Endothelial cell of umbilical vein (primary cell): ENCODE measurements at regions not wholly inside any gene's neighbourhood (a gene's known extent, or its start where the extent isn't known, plus 50 kb on each side); places are given as distances from the start of the nearest gene placed in this dataset.

Experiments used
- BruUV-seq: library from RNA; stranded (reverse); fragments of 400-500 nt; replicated peaks from 2 replicates; lab custom pipeline; 2021; lab: Mats Ljungman, UMichigan
- CTCF ChIA-PET: fragments of 300-600, 350-600 bp; sonication (Branson Sonifier 250); formaldehyde crosslinking; loops from one replicate; lab custom pipeline; 2021; ENCODE audit warnings: antibody characterized with exemption, inconsistent platforms; lab: Charles Lee
- POLR2A ChIA-PET: fragments of 300-600, 350-600 bp; sonication (Branson Sonifier 250); formaldehyde crosslinking; loops from one replicate; lab custom pipeline; 2021; ENCODE audit warnings: antibody characterized with exemption, inconsistent platforms; lab: Charles Lee
- DNase-seq: peaks from one replicate; pipeline ENCODE4 v3.0.0-alpha.2; 2011; ENCODE audit warnings: low read depth, low spot score
- FAIRE-seq: peaks from 2 replicates; lab custom pipeline; 2011; peaks lifted over from hg19 to GRCh38; lab: Jason Lieb, UNC
- H2AFZ ChIP-seq: 2 replicates; pipeline ENCODE4 v1.6.0; 2012; ENCODE audit warnings: low read depth, low read length, control low read depth, inconsistent platforms
- H3K27ac ChIP-seq: 2 replicates; pipeline ENCODE4 v1.5.1; 2011; ENCODE audit warnings: low read depth, mild to moderate bottlenecking, control low read depth, low read length, moderate library complexity; ENCODE audit not compliant: insufficient read depth
- H3K27me3 ChIP-seq, 2 experiments: 2 replicates each; pipeline versions ENCODE4 v1.6.0 to v1.6.1; 2011; ENCODE audit warnings: low read length in 2 of 2, mixed read lengths in 1 of 2; ENCODE audit not compliant: control insufficient read depth in 2 of 2, insufficient read depth in 2 of 2
- H3K36me3 ChIP-seq, 2 experiments: 2 replicates in 1 of 2; 3 replicates in 1 of 2; pipeline ENCODE4 v1.5.1; 2011; ENCODE audit warnings: low read length in 2 of 2, mild to moderate bottlenecking in 1 of 2, moderate library complexity in 1 of 2; ENCODE audit not compliant: control insufficient read depth in 2 of 2, insufficient read depth in 2 of 2; ENCODE audit errors: extremely low read depth in 1 of 2
- H3K4me1 ChIP-seq: 3 replicates; pipeline ENCODE4 v1.5.1; 2011; ENCODE audit warnings: mild to moderate bottlenecking, low read length; ENCODE audit not compliant: control insufficient read depth, insufficient read depth; ENCODE audit errors: extremely low read depth
- H3K4me2 ChIP-seq: 2 replicates; pipeline ENCODE4 v1.6.1; 2011; ENCODE audit warnings: low read length, control low read depth, mixed read lengths; ENCODE audit not compliant: insufficient read depth
- H3K4me3 ChIP-seq, 3 experiments: fragments of 200-600 bp in 1 of 3; sonication (generic), shearing (Covaris generic) in 1 of 3; replicated peaks in 1 of 3; 2 replicates each; pipeline ENCODE4 v1.5.1; 2011 to 2016; ENCODE audit warnings: control low read depth in 3 of 3, low read length in 3 of 3, mild to moderate bottlenecking in 2 of 3, inconsistent platforms in 1 of 3, low read depth in 1 of 3, moderate library complexity in 1 of 3; ENCODE audit not compliant: insufficient read depth in 1 of 3
- H3K79me2 ChIP-seq: 2 replicates; pipeline ENCODE4 v1.6.0; 2012; ENCODE audit warnings: low read length, inconsistent platforms; ENCODE audit not compliant: control insufficient read depth, insufficient read depth
- H3K9ac ChIP-seq: replicated peaks from 2 replicates; pipeline ENCODE3; 2011; ENCODE audit warnings: low read length, control low read depth; ENCODE audit not compliant: insufficient read depth; ENCODE audit errors: extremely low read depth
- H3K9me1 ChIP-seq: replicated peaks from 3 replicates; pipeline ENCODE4 v1.6.0; 2011; ENCODE audit warnings: mild to moderate bottlenecking, low read length; ENCODE audit not compliant: control insufficient read depth, insufficient read depth; ENCODE audit errors: extremely low read depth
- H3K9me3 ChIP-seq: replicated peaks from 2 replicates; pipeline ENCODE4 v1.5.1; 2012; ENCODE audit warnings: low read length, inconsistent platforms; ENCODE audit not compliant: control insufficient read depth, insufficient read depth
- H4K20me1 ChIP-seq: replicated peaks from 2 replicates; pipeline ENCODE3; 2011; ENCODE audit warnings: mild to moderate bottlenecking, low read length; ENCODE audit not compliant: control insufficient read depth, insufficient read depth; ENCODE audit errors: extremely low read depth
- CTCF ChIP-seq, 2 donors: IDR thresholded peaks; 1 replicate in 1 of 2; 2 replicates in 1 of 2; pipeline ENCODE4 v1.5.1; 2011; ENCODE audit warnings: low read length in 2 of 2, mild to moderate bottlenecking in 2 of 2, moderate library complexity in 2 of 2, control low read depth in 1 of 2, inconsistent platforms in 1 of 2, low read depth in 1 of 2; ENCODE audit not compliant: insufficient read depth in 1 of 2; ENCODE audit errors: extremely low read depth in 1 of 2
- EZH2 ChIP-seq: IDR thresholded peaks from 2 replicates; pipeline ENCODE4 v1.6.1; 2012; ENCODE audit warnings: borderline replicate concordance, low read depth, mild to moderate bottlenecking, moderate library complexity, low read length, inconsistent platforms; ENCODE audit not compliant: severe bottlenecking
- FOS ChIP-seq: IDR thresholded peaks from 2 replicates; pipeline ENCODE4 v1.6.1; 2011; ENCODE audit warnings: mild to moderate bottlenecking, low read length, moderate library complexity, borderline replicate concordance; ENCODE audit not compliant: insufficient read depth
- GATA2 ChIP-seq: IDR thresholded peaks from 2 replicates; pipeline ENCODE4 v1.7.0; 2011; ENCODE audit warnings: low read depth, mild to moderate bottlenecking, moderate library complexity, mixed read lengths, low read length; ENCODE audit not compliant: insufficient read length, insufficient read depth
- JUN ChIP-seq: IDR thresholded peaks from 2 replicates; pipeline ENCODE4 v1.6.1; 2011; ENCODE audit warnings: borderline replicate concordance, low read depth; ENCODE audit not compliant: insufficient read length, insufficient read depth
- MYC ChIP-seq: IDR thresholded peaks from one replicate; pipeline ENCODE4 v1.6.1; 2011; ENCODE audit warnings: mild to moderate bottlenecking, low read depth, low read length
- POLR2A ChIP-seq: IDR thresholded peaks from 2 replicates; pipeline ENCODE4 v1.6.1; 2012; ENCODE audit warnings: low read depth, mild to moderate bottlenecking, control low read depth, low read length
- POLR2AphosphoS5 ChIP-seq: IDR thresholded peaks from 2 replicates; pipeline ENCODE4 v1.6.1; 2012; ENCODE audit warnings: low read depth, mild to moderate bottlenecking, control low read depth, low read length, moderate library complexity; ENCODE audit not compliant: insufficient read depth
- dilution Hi-C: fragments of 300-500 bp; cut with MboI; formaldehyde crosslinking; loops from one replicate; pipeline ENCODE4 v1.15.0; 2019; ENCODE audit warnings: low sequenced_read_pairs; ENCODE audit not compliant: extremely low pct_ligation_motif_present
- intact Hi-C: fragments of 100-400 bp; cut with micrococcal nuclease; formaldehyde crosslinking; loops from one replicate; pipeline ENCODE4 v1.10.0; 2022
- TF ChIP-seq, protein P1 (sequence below): IDR thresholded peaks from 2 replicates; pipeline ENCODE4 v1.6.1; 2011; ENCODE audit not compliant: insufficient read depth, insufficient read length

GRCh38 chr18:1954583-1955312, 616.6 kb downstream of the METTL4 start:
- CTCF ChIA-PET, result no interaction called here
- dilution Hi-C loops, result no loop called here
- Histone ChIP-seq H3K9ac (no peak overlapping the region), H4K20me1 (no peaks in the 10 kb centered on the region), H3K4me2 (no peak overlapping the region), H3K9me1 (no peaks in the 10 kb centered on the region), H3K27me3 (no peaks in the 10 kb centered on the region), H3K36me3 (no peaks in the 10 kb centered on the region), H2AFZ (no peak overlapping the region), H3K4me1 (no peaks in the 10 kb centered on the region), H3K4me3 (no peak overlapping the region), H3K27ac (no peak overlapping the region), H3K9me3 (no peaks in the 10 kb centered on the region), H3K79me2 (no peaks in the 10 kb centered on the region)
- POLR2A ChIA-PET, result no interaction called here
- DNase-seq (no peak), FAIRE-seq (no peak)
- intact Hi-C loops, result no loop called here
- BruUV-seq, result no TSS peak
- TF ChIP-seq GATA2 (no peak), EZH2 (no peak), CTCF (IDR thresholded peaks at IDR 0.05; ENCODE audit: extremely low read depth in 1 of 2, insufficient read depth in 1 of 2, low read depth in 1 of 2, low read length in 2 of 2) (no peak), MYC (no peak), POLR2A (no peak), FOS (no peak), JUN (no peak), POLR2AphosphoS5 (no peak)
- TF ChIP-seq, protein P1, sequence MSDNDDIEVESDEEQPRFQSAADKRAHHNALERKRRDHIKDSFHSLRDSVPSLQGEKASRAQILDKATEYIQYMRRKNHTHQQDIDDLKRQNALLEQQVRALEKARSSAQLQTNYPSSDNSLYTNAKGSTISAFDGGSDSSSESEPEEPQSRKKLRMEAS, result no peak
